HG02642 (cell line): ENCODE measurements at regions not wholly inside any gene's neighbourhood (a gene's known extent, or its start where the extent isn't known, plus 50 kb on each side); places are given as distances from the start of the nearest gene placed in this dataset.
A peak's percentile ranks its signal among the peaks of the same experiment; 100 is the strongest.
"Not testable (repeated sequence)": the region's sequence is repeated elsewhere in the genome, so short reads cannot be mapped to it uniquely, and the experiment has no call there.

Experiments
- ATAC-seq: cut with Tn5 transposase; IDR thresholded peaks from one replicate; pipeline ENCODE4 v1.9.1; 2021; ENCODE audit warnings: mild to moderate bottlenecking; ENCODE audit not compliant: unreplicated experiment, poor library complexity

DNA sequence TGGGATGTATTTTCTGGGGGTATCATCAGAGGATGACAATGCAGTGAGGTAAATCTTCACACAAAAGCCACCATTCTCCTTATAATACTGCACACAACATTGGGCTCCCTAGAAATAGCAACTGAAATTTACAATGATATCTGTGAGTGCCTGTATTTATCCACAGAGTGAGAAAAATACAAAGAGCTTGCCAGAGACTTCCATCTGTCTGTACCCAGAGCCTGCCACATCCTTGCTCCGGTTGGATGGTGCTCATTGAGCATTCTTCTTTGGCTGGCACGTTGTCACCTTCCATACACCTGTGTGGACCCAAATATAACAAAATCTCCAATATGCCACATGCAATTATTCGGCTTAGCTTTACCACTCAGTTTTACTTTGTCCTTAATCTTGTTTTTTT lies 189.5 kb upstream of the UFM1 start:
- ATAC-seq: no peak

DNA sequence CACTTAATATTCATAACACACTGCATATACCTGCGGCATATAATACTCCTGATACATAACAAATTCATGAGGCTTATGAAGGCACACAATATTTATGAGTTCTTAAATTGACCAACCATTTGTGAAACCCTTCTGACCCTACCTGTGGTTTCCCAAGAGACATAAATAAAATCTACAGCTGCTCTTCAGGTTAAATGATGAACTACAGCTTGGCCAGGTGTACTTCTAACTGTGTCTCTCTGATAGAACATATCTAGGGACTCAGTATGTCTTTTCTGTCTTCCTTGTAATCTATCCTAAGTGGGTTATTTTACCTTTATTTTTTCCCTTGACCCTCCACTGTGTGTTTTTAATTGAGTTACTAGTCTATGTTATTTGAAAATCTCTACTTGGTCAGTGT lies 189.9 kb upstream of the UFM1 start:
- no peak for ATAC-seq

DNA sequence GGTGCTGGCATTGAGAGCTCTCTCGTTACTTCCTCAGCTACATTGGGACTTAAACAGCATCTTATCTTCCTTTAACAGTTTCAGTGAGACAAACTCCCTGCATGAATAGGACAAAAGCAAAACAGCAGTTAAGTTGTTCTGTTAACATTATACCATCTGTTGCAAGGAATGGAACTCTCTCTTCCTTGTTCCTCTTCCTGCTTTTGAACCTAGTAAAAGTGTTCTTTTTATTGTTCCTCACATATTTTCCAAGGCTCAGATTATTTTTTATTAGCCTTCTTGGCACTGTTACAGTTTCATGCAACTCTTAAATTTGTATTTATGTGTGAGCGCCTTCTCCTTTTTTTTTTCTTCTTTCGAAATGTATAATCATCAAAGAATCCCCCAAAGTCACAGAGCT lies 202.6 kb upstream of the UFM1 start:
- ATAC-seq: no peak

DNA sequence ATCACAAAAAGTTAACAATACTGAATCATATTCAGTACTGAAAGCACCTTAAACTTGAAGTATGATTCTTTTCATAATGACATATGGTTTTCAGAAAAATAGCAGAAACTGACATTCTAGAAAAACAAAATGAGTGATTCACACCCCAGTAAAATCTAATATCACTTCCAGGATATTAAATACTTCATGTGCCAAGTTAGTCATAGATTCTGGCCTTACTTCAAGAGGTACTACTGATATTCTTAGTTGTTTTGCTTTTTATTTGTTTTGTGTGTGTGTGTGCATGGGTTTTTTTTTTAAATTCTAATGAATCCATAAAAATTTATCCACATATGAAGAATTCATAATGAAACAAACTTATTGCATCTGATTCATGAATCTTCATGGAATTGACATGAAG lies 207.9 kb upstream of the UFM1 start:
- ATAC-seq: no peak

DNA sequence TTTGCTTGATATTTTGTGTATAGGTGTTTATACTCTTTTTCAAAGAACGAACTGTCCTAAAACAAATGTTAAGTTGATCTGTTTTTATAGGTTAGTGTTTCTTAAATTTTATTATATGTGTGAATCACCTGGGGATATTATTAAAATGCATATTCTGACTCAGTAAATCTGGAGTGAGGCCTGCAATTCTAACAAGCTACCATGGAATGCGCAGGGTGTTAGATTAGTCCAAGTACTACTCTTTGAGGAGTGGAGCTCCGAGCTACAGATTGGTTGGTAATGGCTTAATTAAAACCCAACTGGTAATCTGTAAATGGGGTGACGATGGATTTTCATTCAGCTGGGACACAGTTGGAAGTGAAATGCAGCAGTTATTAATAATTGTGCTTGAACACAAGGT lies 214.1 kb upstream of the UFM1 start:
- ATAC-seq: no peak

DNA sequence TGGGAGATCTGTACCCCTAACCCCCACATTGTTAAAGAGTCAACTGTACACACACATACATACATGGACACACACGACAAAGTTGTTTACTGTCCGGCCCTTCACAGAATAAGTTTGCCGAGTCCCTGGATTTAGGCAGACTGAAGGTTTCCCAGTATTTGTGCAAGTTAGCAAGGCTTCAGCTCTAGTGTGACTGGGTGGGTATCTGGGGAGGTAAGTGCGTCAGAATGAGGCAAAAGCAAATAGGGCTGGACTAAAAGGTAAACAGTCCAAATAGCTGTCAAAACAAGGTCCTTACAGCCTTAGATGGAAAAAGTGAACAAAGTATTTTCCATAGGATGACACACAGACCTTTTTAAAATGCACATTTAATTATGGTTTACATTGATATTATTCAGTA lies 228.4 kb upstream of the UFM1 start:
- ATAC-seq: no peak

DNA sequence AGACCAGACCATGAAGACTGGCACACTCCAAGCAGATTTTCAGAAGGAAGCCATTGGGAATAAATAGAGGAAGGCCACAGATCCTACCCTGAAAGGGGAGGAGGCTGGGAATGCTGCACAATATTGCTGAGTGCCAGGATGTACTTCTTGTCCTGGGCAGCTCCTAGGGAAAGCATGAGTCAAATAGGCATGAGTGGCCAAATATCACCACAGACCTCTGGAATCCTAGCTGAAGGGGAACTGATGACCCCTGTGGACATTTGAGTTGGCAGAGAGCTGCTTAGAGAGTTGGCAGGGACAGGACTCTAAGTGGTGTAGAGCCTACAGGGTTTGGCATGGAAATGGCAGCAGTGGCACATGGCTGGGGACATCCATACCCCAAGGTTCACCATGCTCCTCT lies 234.3 kb upstream of the TRPC4 start:
- no peak for ATAC-seq

DNA sequence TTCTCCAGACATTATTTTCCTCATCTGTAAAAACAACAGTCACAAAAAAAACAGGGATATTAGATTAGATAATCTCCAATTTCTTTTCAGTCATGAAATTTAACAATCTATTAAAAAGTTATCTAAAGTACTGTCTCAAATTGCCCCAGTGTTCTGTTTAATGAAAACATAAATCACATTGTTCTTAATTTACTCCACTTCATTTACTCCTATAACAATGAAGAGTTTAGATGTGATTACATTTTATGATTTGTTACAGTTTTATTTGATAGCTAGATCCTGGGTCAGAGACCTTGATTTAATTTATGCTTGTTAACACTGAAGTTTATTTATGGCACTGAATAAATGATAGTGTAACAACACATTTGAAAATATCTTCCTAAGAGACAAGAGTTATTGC lies 230.2 kb upstream of the TRPC4 start:
- no peak for ATAC-seq

DNA sequence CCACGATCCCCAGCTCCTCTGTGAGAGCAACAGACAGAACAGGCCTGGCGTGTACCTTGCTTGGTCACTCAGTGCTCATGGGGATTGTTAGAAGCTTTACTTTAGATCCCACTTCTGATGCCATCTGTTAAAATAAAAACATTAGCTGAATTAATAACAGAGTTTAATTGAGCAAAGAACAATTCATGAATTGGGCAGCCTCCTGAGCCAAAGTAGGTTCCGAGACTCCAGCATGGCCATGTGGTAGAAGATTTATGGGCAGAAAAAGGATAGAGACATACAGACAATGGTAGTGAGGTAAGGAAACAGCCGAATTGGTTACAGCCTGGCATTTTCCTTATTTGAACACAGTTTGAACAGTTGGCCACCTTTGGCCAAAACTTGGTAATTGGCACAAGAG lies 223.9 kb upstream of the TRPC4 start:
- no peak for ATAC-seq

DNA sequence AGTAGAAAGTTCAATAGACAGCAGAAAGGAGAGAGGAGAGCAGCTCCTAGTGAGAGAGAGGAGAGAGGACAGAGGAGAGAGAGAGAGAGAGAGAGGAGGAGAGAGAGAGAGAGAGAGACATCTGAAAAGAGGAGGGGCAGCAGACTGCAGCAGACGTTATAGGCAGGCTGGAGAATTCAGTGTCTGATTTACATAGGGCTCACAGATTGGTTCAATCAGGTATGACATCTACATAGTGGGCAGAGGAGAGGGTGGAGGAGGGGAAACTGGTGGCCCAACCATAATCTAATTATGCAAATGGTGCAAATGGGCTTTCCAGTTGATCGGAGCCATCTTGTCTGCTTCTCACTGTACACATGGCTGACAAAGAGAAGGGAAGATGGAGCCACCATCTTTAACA lies 221.3 kb upstream of the TRPC4 start:
- ATAC-seq: no peak

DNA sequence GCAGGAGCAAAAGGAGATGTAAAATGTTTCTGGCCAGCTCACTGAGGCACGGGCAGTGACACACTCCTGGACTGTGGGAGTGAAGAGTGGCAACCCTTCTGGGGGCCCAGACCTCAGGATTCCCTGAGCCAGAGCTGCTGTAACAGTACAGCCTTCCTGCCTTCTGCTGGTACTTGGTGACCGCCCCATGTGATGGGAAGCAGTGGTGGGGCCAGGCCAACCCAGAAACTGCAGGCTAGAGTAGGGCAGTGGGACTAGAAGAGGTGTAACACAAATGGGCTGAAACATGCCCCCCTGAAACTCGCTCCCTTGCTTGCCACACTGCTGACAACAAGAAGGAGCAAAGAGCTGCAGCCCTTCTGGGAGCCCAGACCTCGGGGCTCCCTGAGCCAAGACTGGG lies 217.1 kb upstream of the TRPC4 start:
- ATAC-seq: no peak

DNA sequence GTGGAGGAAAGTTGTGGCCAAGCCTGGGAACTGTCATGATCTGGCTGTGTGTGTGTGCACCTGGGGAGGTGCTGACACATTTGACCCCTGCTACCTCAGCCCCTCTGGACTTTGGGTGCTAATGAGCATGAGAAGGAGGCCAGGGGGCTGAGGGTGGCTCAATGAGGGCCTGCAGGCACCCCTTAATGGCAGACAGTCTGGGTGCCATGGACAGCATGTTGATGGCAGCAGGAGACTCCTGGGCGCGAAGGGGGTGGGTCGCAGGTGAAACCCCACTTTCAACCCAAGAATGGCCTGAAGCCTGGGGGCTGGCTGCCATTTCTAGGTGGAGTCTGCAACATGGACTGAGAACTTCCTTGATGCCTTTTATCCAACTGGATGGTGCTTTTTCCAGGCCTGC lies 216.4 kb upstream of the TRPC4 start:
- no peak for ATAC-seq

DNA sequence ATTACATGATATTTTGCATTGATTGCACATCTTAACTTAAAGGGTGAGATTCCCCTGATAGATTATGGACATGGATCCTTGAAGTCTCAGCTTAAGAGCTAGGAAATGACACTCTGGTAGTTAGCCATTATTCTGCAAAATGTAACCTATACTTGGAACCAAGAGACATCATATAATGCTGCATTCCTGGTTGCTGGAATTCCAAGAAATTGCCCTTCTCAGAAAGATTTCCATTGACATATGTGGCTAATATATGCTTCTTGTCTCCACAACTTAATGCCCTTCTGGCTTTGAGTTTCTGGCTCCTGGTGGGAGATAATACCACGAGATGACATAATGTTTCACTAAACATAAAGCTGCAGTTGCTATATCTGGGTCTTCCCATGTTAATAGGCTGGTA lies 204.4 kb upstream of the TRPC4 start:
- no peak for ATAC-seq

DNA sequence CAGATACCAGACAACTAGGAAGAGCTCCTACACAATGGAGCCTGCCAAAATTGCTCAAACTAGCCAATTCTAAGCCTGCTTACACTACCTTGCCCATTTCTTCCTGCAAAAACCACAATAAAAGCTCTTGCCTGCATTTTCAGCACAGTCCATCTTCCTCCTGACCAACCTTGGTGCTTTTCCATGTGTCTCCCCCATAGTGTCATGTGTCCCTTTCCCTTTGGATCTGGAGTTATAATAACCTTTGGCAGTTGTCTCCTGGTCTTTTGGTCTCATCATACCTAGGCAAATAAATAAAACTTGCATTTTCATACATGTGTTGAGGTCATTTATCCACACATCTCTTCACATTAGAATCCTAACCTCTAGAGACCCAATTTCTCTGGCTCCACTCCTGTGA lies 203.1 kb upstream of the TRPC4 start:
- ATAC-seq: no peak

DNA sequence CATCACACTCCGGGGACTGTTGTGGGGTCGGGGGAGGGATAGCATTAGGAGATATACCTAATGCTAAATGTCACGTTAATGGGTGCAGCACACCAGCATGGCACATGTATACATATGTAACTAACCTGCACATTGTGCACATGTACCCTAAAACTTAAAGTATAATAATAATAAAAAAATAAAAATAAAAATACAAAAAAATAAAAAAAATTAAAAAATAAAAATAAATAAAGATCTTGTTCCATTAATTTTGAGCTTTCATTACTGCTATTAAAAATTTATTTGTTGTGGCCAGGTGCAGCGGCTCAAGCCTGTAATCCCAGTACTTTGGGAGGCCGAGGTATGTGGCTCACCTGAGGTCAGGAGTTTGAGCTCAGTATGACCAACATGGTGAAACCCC lies 201.8 kb upstream of the TRPC4 start:
- not testable (repeated sequence) for ATAC-seq

DNA sequence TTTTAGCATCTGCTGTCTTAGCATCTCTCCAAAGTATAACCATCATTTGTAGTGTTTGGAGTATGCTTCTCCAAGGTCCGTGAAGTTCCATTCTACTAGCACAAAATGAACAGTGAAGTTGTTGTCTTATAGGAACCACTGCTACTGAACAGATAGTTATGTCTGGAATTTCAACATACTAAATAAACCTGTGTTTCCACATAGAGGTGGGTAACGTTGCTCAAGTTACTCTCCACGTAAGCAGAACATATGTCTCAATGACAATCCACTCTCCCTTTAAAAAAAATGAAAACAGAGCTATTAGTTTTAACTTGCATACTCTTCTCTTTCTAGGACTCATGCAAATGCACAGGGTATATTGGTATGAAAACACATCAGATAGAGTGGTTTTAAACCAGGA lies 184.3 kb upstream of the TRPC4 start:
- ATAC-seq: no peak

DNA sequence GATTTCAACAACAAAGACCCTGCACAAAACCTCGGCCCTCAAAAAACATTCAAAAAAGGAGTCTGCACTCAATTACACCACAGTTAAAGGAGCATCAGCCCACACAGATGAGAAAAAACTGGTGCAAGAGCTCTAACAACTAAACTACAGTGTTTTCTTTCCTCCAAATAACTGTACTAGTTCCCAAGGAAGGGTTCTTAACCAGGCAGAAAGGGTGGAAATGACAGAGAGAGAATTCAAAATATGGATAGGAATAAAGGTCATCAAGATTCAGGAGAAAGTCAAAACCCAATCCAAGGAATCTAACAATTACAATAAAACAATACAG lies 176.4 kb upstream of the TRPC4 start:
- no peak for ATAC-seq

DNA sequence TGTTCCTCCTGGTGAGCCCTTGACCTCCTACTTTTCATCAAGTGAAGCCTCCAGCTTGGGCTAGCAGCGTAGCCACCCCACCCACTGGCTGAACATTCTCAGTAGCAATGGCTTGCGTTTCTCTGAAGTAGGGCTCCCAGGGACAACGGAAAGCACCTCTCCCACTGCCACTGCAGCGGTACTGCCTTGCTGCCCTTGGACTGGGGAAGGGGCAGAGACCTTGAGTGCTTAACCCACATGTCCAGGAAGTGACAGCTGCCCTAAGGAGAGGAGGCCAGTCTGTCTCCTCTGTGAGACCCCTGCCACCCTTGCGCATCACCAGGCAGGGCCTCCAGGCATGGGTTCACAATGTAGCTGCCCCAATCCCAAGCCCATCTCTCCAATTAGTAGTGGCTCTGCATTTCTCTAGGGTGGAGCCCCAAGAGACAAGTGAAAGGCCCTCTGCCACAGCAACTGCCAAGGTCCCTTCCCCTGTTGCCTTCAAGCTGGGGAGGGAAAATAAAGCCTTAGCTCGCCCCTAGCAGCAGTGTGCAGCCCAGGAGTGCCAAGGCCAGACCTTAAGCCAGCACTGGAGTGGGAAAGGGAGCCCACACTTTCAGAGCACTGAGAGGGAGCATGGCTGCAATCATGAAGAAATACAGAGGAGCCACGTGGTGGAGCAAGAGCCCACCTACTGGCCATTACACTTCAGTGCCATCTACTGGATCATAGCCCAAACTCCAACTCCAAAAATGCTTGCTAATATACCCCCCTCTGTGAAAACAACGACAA lies 175.9 kb upstream of the TRPC4 start:
- ATAC-seq: peak; percentile 86

DNA sequence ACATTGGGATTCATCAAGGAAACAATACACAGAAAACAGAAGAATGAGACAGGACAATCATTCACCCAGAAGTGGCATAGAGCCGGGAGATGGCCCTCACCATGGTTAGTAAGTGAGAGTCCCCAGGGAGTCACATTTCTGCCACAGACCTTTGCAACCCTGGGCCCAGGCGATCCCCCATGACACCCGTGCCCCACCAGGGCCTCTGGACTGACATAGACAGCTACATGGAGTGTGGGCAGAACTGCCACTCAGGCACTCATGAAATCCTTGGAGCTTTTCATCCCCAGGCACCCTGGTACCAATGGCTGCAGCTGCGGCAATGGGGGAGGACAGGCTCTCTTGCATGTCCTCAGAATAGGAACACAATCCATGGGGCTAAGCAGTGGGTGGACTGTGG lies 174.5 kb upstream of the TRPC4 start:
- no peak for ATAC-seq

DNA sequence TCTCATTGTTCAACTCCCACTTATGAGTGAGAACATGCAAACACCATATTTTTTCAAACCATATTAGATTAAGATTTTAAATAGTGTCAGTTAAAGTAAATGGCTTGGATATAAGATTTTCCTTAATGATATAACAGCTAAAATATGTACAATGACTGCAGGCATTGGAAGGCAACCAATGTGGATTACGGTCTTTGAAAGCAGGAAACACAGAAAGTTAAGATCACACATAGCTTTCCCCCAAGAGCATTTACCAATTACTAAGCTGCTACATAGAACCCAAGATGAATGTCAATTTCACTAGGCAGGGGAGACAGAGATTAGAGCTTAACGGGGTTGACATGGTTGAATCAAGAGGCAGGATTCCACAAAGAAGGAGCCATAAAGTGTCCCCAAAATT lies 173.2 kb upstream of the TRPC4 start:
- ATAC-seq: no peak

DNA sequence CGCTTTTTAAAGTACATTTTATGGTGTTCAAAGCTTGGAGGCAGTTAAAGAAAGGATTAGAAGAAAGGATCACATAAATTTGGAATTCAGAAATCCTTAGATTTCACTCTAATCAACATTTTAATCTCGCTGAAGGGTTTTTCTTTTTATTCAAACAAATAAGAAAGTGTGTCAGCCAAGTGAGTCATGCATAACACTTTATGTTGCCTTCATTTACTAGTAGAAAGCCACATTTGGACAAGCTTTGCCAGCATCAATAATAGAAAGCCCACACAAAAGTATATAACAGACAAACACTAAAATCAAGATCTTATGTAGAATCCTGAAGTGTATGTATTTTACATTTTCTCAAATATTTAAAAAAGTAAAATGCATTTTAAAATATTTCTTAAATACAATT lies 154.9 kb upstream of the TRPC4 start:
- ATAC-seq: no peak

DNA sequence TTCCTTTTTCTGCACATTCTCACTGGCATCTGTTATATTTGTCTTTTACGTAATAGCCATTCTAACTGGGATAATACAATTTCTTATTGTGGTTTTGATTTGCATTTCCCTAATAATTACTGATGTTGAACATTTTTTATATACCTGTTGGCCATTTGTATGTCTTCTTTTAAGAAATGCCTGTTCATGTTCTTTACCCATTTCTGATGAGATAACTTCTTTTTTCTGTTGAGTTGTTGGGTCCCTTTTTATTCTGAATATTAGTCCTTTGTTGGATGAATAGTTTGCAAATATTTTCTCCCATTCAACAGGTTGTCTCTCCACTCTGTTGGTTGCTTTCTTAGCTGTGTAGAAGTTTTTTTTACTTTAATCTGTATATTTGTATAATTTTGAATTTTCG lies 147.7 kb upstream of the TRPC4 start:
- no peak for ATAC-seq

DNA sequence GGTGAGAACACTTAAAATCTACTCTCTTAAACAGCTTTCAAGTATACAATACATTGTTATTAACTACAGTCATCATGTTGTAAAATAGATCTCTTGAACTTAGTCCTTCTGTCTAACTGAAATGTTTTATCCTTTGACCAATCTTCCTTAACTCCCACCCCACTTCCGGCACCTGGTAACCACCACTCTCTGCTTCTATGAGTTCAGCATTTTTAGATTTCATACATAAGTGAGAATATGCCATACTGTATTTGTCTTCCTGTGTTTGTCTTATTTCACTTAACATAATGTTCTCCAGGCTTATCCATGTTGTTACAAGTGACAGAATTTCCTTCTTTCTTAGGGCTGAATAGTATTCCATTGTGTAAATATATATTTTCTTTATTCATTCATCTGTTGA lies 144.1 kb upstream of the TRPC4 start:
- no peak for ATAC-seq
